Caco-2 (cell line): ENCODE measurements at regions not wholly inside any gene's neighbourhood (a gene's known extent, or its start where the extent isn't known, plus 50 kb on each side); places are given as distances from the start of the nearest gene placed in this dataset.

Source experiments
- BruUV-seq: library from RNA; stranded (reverse); fragments of 400-500 nt; replicated peaks from 2 replicates; lab custom pipeline; 2021; lab: Mats Ljungman, UMichigan
- CTCF ChIA-PET: fragments of 300-600 bp; sonication (Branson Sonifier 250); formaldehyde crosslinking; loops from one replicate; lab custom pipeline; 2022; ENCODE audit warnings: antibody characterized with exemption; lab: Charles Lee
- POLR2A ChIA-PET: fragments of 300-600 bp; sonication (Branson Sonifier 250); formaldehyde crosslinking; loops from one replicate; lab custom pipeline; 2022; ENCODE audit warnings: antibody characterized with exemption; lab: Charles Lee
- DNase-seq, 2 experiments: peaks; one replicate each; pipeline versions ENCODE4 v3.0.0 to v3.0.0-alpha.2; 2020 to 2022
- H3K27me3 ChIP-seq: replicated peaks from 2 replicates; pipeline ENCODE4 v1.6.0; 2011; ENCODE audit warnings: low read length; ENCODE audit not compliant: control insufficient read depth, insufficient read depth
- H3K36me3 ChIP-seq: 2 replicates; pipeline ENCODE4 v1.5.1; 2011; ENCODE audit warnings: low read length; ENCODE audit not compliant: control insufficient read depth, insufficient read depth
- H3K4me1 ChIP-seq: fragments of 250-450 bp; sonication (Bioruptor Pico); 2 replicates; pipeline ENCODE4 v1.5.1; 2020; ENCODE audit warnings: mild to moderate bottlenecking
- H3K4me3 ChIP-seq: 2 replicates; pipeline ENCODE4 v1.5.1; 2011; ENCODE audit warnings: low read depth, mild to moderate bottlenecking, control low read depth, low read length
- H3K9me3 ChIP-seq: fragments of 250-450 bp; sonication (Bioruptor Pico); 2 replicates; pipeline ENCODE4 v1.5.1; 2020; ENCODE audit warnings: mild to moderate bottlenecking, moderate library complexity
- H3K27ac Mint-ChIP-seq: one replicate; pipeline ENCODE4 v1.8.0; 2022; ENCODE audit warnings: mixed read lengths; ENCODE audit not compliant: unreplicated experiment
- H3K27me3 Mint-ChIP-seq: one replicate; pipeline ENCODE4 v1.8.0; 2022; ENCODE audit warnings: mixed read lengths; ENCODE audit not compliant: insufficient read depth, unreplicated experiment
- H3K36me3 Mint-ChIP-seq: one replicate; pipeline ENCODE4 v1.8.0; 2022; ENCODE audit warnings: mild to moderate bottlenecking, mixed read lengths; ENCODE audit not compliant: insufficient read depth, unreplicated experiment
- H3K4me1 Mint-ChIP-seq: one replicate; pipeline ENCODE4 v1.8.0; 2022; ENCODE audit warnings: low read depth, mixed read lengths; ENCODE audit not compliant: unreplicated experiment
- H3K4me3 Mint-ChIP-seq: one replicate; pipeline ENCODE4 v1.8.0; 2022; ENCODE audit warnings: mild to moderate bottlenecking, moderate library complexity, mixed read lengths; ENCODE audit not compliant: unreplicated experiment
- H3K9me3 Mint-ChIP-seq: one replicate; pipeline ENCODE4 v1.8.0; 2022; ENCODE audit warnings: mixed read lengths; ENCODE audit not compliant: unreplicated experiment
- intact Hi-C: fragments of 100-400 bp; cut with micrococcal nuclease; formaldehyde crosslinking; loops from one replicate; pipeline ENCODE4 v1.10.0; 2022; ENCODE audit not compliant: unreplicated experiment
- TF ChIP-seq, protein P1 (sequence below), 2 experiments: fragments of 200-600 bp in 1 of 2; IDR thresholded peaks; 1 replicate in 1 of 2; 2 replicates in 1 of 2; pipeline versions ENCODE4 v1.5.1 to v1.8.0; 2011 to 2022; ENCODE audit warnings: antibody characterized with exemption in 1 of 2, control low read depth in 1 of 2, inconsistent platforms in 1 of 2, low read depth in 1 of 2, low read length in 1 of 2, mild to moderate bottlenecking in 1 of 2, moderate library complexity in 1 of 2; ENCODE audit not compliant: insufficient read depth in 1 of 2, severe bottlenecking in 1 of 2, unreplicated experiment in 1 of 2

- TF ChIP-seq, protein P1, sequence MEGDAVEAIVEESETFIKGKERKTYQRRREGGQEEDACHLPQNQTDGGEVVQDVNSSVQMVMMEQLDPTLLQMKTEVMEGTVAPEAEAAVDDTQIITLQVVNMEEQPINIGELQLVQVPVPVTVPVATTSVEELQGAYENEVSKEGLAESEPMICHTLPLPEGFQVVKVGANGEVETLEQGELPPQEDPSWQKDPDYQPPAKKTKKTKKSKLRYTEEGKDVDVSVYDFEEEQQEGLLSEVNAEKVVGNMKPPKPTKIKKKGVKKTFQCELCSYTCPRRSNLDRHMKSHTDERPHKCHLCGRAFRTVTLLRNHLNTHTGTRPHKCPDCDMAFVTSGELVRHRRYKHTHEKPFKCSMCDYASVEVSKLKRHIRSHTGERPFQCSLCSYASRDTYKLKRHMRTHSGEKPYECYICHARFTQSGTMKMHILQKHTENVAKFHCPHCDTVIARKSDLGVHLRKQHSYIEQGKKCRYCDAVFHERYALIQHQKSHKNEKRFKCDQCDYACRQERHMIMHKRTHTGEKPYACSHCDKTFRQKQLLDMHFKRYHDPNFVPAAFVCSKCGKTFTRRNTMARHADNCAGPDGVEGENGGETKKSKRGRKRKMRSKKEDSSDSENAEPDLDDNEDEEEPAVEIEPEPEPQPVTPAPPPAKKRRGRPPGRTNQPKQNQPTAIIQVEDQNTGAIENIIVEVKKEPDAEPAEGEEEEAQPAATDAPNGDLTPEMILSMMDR (IDR thresholded peaks at IDR 0.05; ENCODE audit: insufficient read depth in 1 of 2, low read depth in 1 of 2, low read length in 1 of 2, severe bottlenecking in 1 of 2, unreplicated experiment in 1 of 2): no peak
- no peak overlapping the region for H3K27ac Mint-ChIP-seq
- no peaks in the 10 kb centered on the region for H3K9me3 ChIP-seq
- H3K9me3 Mint-ChIP-seq: no peaks in the 10 kb centered on the region
- no peaks in the 10 kb centered on the region for H3K27me3 Mint-ChIP-seq
- H3K4me3 Mint-ChIP-seq: no peak overlapping the region
- BruUV-seq: no TSS peak
- H3K36me3 Mint-ChIP-seq: no peaks in the 10 kb centered on the region
- H3K36me3 ChIP-seq: no peaks in the 10 kb centered on the region
- CTCF ChIA-PET: no interaction called here
- DNase-seq: no peak
- H3K4me3 ChIP-seq: no peak overlapping the region
- intact Hi-C loops: no loop called here
- H3K4me1 Mint-ChIP-seq: no peaks in the 10 kb centered on the region
- H3K27me3 ChIP-seq: no peaks in the 10 kb centered on the region
- H3K4me1 ChIP-seq: no peaks in the 10 kb centered on the region
- POLR2A ChIA-PET: no interaction called here
Observed at GRCh38 chr9:26356491-26356890, 536.1 kb downstream of the CAAP1 start.

DNA sequence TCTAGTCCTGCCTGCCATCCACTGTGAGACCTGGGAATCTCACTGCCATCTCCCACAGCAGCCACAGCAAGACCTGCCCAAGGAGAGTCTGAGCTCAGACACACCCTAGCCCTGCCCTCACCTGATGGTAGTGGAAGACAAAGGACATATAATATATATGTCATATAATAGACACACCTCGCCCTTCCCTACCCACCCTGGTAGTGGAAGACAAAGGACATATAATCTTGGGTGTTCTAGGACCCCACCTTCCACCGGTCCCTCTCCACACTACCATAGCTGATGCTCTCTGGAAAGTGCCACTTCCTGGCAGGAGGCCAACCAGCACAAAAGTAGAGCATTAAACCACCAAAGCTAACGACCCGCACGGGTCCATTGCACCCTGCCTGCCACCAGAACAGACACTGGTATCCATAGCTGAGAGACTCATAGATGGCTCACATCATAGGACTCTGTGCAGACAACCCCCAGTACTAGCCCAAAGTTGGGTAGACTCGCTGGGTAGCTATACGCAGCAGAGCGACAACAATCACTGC lies 545.6 kb downstream of the CAAP1 start:
- H3K36me3 Mint-ChIP-seq: no peaks in the 10 kb centered on the region
- H3K27ac Mint-ChIP-seq: no peak overlapping the region
- no peaks in the 10 kb centered on the region for H3K36me3 ChIP-seq
- H3K4me1 ChIP-seq: no peaks in the 10 kb centered on the region
- no peaks in the 10 kb centered on the region for H3K27me3 ChIP-seq
- ChIA-PET CTCF (no interaction called here), POLR2A (no interaction called here)
- no peak for DNase-seq
- no peaks in the 10 kb centered on the region for H3K9me3 Mint-ChIP-seq
- no TSS peak for BruUV-seq
- H3K4me3 ChIP-seq: no peak overlapping the region
- H3K9me3 ChIP-seq: no peaks in the 10 kb centered on the region
- TF ChIP-seq, protein P1 (IDR thresholded peaks at IDR 0.05; ENCODE audit: insufficient read depth in 1 of 2, low read depth in 1 of 2, low read length in 1 of 2, severe bottlenecking in 1 of 2, unreplicated experiment in 1 of 2): no peak
- H3K27me3 Mint-ChIP-seq: no peaks in the 10 kb centered on the region
- no peaks in the 10 kb centered on the region for H3K4me1 Mint-ChIP-seq
- intact Hi-C loops: no loop called here
- no peak overlapping the region for H3K4me3 Mint-ChIP-seq

DNA sequence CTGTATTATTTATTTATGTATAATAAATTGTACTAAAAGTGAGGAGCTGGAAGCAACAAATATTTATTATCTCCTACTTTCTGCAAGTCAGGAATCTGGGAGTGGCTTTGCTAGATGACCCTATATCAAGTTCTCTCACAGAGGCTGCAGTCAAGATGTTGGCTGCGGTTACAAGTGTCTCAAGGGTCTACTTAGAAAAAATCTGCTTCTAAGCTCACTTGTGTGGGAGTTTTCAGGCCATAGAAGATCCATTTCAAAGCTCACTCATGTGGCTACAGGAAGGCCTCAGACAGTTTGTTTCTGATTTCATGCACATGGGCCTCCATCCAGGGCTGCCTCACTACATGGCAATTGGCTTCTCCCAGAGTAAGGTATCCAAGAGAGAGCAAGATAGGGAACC lies 551.1 kb downstream of the CAAP1 start:
- DNase-seq: no peak
- Mint-ChIP-seq H3K27me3 (no peaks in the 10 kb centered on the region), H3K4me1 (no peaks in the 10 kb centered on the region), H3K27ac (no peak overlapping the region), H3K36me3 (no peaks in the 10 kb centered on the region), H3K4me3 (no peak overlapping the region), H3K9me3 (no peaks in the 10 kb centered on the region)
- H3K27me3 ChIP-seq: no peaks in the 10 kb centered on the region
- TF ChIP-seq, protein P1 (IDR thresholded peaks at IDR 0.05; ENCODE audit: insufficient read depth in 1 of 2, low read depth in 1 of 2, low read length in 1 of 2, severe bottlenecking in 1 of 2, unreplicated experiment in 1 of 2): no peak
- no peaks in the 10 kb centered on the region for H3K9me3 ChIP-seq
- H3K4me3 ChIP-seq: no peak overlapping the region
- intact Hi-C loops: no loop called here
- no peaks in the 10 kb centered on the region for H3K4me1 ChIP-seq
- BruUV-seq: no TSS peak
- CTCF ChIA-PET: no interaction called here
- H3K36me3 ChIP-seq: no peaks in the 10 kb centered on the region
- POLR2A ChIA-PET: no interaction called here
